GM21526 (cell line): ENCODE measurements at regions not wholly inside any gene's neighbourhood (a gene's known extent, or its start where the extent isn't known, plus 50 kb on each side); places are given as distances from the start of the nearest gene placed in this dataset.

ENCODE experiments used
- ATAC-seq: cut with Tn5 transposase; IDR thresholded peaks from one replicate; pipeline ENCODE4 v1.9.1; 2021; ENCODE audit warnings: moderate library complexity; ENCODE audit not compliant: unreplicated experiment, low FRiP score

- ATAC-seq, result no peak
Observed at GRCh38 chr7:116310141-116310540, 99.8 kb downstream of the TES start.

- ATAC-seq, result no peak
Observed at GRCh38 chr7:116311259-116311658, 100.9 kb downstream of the TES start.

- no peak for ATAC-seq
Observed at GRCh38 chr7:116311816-116312471, 101.6 kb downstream of the TES start.

DNA sequence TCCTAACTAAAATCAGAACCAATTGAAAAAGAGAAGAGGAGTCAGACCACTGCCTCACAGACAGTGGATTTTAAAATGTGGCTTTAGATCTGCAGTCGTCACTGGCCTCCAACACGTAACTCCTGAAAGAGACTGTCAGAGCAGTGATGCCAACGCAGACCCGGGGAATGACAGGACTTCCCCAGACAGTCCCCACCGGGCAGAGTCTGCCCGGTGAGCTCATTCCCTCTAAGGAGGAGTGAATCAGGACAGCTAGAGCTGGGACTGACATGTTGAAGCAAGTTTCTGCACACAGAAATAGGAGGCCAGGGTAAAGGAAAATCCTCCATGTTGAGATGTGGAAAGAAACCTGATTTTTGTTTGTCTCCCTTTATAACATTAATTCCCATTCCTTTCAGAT is 105.0 kb downstream of the TES start:
- ATAC-seq, result no peak

GRCh38 chr7:116315803-116316202 is 105.5 kb downstream of the TES start:
- peak; percentile 46 for ATAC-seq

- ATAC-seq, result peak; percentile 95
Observed at GRCh38 chr7:116316838-116317628, 106.7 kb downstream of the TES start.

- no peak for ATAC-seq
Observed at GRCh38 chr7:116317907-116318306, 107.6 kb downstream of the TES start.

- no peak for ATAC-seq
Observed at GRCh38 chr7:116322541-116322940, 112.2 kb downstream of the TES start.

- ATAC-seq, result no peak
Observed at GRCh38 chr7:116324582-116324981, 114.2 kb downstream of the TES start.

- no peak for ATAC-seq
Observed at GRCh38 chr7:116325517-116325916, 115.2 kb downstream of the TES start.

DNA sequence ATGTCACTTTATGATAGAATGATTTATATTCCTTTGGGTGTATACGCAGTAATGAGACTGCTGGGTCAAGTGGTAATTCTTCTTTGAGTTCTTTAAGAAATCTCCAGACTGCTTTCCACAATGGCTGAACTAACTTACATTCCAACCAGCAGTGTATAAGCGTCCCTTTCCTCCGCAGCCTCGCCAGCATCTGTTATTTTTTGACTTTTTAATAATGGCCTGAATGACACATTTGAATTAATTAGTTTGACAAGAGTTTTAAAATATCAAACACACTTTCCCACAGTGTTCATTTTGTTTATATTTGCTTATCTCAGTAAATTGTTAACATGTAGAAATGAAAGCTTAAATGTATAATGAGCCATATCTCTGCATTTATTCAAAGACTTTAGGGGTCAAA is 116.8 kb downstream of the TES start:
- no peak for ATAC-seq

DNA sequence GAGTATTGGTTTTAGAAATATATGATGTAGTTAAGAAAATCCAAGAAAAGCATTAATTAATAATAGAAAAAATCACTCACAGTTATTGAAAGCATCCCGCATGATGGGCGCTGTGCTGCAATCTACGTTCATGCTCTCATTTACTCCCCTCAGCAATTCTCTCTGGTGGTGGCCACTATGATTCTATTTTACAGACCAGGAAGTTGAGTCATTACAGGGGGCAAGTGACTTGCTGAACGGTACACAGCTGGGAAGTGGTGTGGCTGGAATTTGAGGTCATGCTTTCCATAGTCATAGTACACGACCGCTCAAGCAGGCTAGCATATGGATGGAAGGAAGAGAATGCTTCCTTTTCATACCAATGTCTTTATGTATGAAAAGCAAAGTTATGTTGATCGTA is 117.4 kb downstream of the TES start:
- no peak for ATAC-seq

DNA sequence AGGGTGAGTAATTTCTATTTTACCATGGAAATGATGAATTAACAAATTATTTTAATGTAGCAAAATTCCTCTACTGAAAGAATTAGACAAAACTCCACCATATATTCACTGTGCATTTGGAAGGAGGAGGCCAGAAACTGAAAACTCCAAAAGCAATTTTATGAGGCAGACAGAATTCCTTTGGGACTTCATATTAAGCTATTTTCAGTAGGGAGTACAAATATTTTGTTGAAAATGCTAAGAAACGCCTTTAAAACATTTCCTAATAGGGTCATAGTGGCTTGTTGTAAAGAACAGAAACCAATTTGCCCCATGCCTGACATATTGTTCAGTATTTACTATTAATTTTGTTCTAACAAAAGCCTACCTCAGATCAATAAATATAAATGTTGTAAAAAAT is 117.8 kb downstream of the TES start:
- no peak for ATAC-seq

DNA sequence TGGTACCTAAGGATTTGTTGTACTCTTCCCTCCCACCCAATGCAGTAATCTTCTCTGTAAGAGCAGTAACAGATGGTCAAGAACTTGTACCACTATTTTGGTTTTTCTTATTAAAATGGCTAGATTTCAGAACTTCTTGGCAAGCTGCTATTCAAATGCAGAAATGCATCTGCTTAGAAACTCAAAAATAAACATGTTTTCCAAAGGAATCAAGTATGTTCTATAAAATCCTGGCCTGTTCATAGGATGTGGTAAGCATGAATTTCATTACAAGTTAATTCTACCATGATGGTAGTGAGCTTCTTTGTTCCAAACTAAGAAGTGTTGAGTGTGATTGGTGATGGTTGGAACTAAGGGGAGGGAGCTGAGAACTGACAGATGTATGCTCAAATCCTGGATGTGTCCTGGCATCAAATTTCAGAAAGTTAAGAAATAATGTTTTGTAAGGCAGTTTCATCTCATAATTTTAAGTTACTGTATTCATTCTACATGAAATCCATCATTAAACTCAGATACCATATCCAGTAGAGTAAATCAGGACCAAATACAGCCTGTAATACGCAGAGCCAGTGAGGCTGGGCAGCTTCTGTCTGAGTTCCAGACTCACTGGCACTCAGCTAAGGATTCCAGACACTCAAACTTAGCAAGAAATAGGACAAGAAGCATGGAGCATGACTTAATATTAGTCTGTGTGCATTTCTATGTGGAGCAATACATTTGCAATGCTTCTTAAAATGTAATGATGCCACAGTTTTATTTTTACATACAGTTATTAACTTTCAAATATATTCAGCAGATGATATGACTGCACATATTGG is 119.6 kb downstream of the TES start:
- ATAC-seq, result no peak

DNA sequence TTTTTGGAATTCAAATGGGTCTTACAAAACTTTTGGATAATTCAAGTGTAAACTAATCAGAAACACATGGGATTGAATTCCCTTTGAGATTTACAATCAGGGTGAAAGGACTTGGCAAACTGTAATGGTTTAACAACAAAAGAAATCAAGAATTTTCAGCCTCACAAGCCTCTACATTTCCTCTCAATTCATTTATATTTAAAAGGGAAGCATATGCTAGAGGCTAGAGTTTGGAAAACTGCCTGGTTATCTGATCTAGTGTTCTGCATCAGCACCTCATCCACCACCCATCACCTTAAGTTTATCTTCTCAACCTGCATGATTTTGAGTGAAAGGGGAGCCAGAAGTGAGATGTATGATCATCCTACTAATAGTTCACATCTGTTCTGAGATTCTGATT is 120.7 kb downstream of the TES start:
- no peak for ATAC-seq

GRCh38 chr7:116332766-116333165 is 122.4 kb downstream of the TES start:
- no peak for ATAC-seq

DNA sequence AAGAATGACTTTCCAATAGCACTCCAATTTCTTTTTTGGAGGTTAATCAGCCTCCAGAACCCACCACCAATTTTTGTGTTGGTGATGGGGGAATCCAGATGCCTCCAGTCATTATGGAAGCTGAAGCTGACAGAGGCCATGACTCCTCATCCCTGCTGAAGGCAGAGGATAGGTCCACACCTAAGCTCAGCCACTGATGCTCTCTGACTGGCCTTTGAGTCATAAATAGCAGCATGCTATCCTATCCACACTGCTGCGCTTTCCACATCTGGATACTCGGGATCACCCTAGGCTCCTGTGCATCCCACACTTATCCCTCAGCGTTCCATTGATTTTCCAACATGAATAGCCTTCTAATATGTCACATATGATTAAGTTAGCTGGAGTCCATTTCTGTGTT is 124.2 kb downstream of the TES start:
- ATAC-seq, result no peak

DNA sequence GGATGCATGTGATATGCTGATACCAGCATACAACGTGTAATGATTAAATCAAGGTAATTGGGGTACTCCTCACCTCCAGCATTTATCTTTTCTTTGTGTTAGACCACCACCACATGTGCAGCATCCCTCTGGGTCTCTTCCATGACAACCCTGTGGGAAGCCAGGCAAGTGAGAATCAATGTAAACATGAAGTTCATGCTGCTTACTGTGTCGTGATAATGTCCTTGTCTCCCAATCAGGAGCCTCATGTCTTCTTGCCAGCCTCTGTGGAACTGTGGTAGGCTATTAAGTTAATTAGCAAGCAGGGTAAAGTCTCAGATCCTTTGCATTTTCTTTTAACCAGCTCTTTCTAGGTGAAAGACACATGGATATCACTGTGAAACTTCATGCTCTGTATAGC is 126.7 kb downstream of the TES start:
- no peak for ATAC-seq

- no peak for ATAC-seq
Observed at GRCh38 chr7:116337800-116338199, 127.5 kb downstream of the TES start.

DNA sequence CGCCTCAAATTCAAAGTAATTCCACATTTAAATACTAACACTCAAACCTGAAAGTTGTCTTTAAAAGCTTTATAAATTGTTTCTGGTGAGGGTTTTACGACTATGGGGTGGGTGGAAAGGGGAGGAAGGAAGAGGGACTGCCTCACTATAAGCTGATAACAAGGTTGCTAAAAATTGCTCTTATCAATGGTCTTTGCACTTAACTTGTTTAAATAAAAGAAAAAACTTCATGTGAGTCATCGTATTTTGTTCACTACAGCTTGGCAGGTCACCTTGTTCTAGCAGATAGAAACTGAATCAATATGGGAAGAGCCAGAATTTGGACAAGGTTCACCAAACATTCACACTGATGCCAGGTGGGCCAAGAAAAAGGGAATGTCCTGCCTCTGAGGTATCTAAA is 129.2 kb downstream of the TES start:
- no peak for ATAC-seq

- no peak for ATAC-seq
Observed at GRCh38 chr7:116340201-116340847, 130.0 kb downstream of the TES start.
